ENCODE measurements at regions not wholly inside any gene's neighbourhood (a gene's known extent, or its start where the extent isn't known, plus 50 kb on each side); places are given as distances from the start of the nearest gene placed in this dataset.

- TF ChIP-seq ATF3 (IDR thresholded peaks at IDR 0.05; ENCODE audit: borderline replicate concordance, extremely low read depth, low read depth, low read length): no peak
- TF ChIP-seq SUZ12 (IDR thresholded peaks at IDR 0.05; ENCODE audit: unreplicated experiment): no peak
These were observed 82.7 kb downstream of the RAMP3 start for GRCh38 chr7:45240273-45240771.

Measured in GM12878 (cell line).